ENCODE measurements at regions not wholly inside any gene's neighbourhood (a gene's known extent, or its start where the extent isn't known, plus 50 kb on each side); places are given as distances from the start of the nearest gene placed in this dataset.

DNA sequence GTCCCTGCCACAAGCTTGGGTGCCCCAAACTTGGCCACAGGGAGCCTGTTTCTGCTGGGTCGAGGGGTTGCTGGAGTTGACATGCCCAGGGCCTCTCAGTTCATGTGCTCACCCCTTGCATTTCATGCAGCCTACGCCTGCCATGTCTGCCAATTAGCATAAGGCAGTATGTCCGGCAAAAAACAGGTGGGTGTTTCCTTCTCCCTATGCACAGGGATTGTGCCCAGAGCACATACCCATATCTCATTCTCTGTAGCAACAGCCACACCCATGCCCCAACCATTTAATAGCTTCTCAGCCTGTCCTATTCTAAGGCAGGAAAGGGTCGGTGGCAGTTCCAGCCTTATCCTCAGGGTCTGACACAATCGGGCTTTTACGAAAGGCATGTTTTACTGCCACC lies 340.4 kb upstream of the ASIC2 start:
- Histone ChIP-seq H4K8ac (ENCODE audit: low read depth in 2 of 2, low read length in 2 of 2) (no peak overlapping the region), H4K91ac (ENCODE audit: insufficient read depth, low read depth, low read length) (no peak overlapping the region), H3K4me2 (ENCODE audit: low read depth, low read length) (no peak overlapping the region), H3K4ac (ENCODE audit: low read depth, low read length) (no peak overlapping the region), H3K9me3 (ENCODE audit: control insufficient read depth, insufficient read depth, low read length) (peaks cover 2% of the 10 kb centered on the region; the same call in 1 of the 2 replicates), H2BK120ac (ENCODE audit: low read depth, low read length) (no peak overlapping the region), H3K23ac (ENCODE audit: low read depth, low read length) (no peak overlapping the region), H4K20me1 (ENCODE audit: insufficient read depth, low read length) (no peaks in the 10 kb centered on the region), H3K9me1 (ENCODE audit: insufficient read depth, low read length) (no peaks in the 10 kb centered on the region), H2AK9ac (replicated peaks; ENCODE audit: low read depth, low read length, poor library complexity) (no peak overlapping the region), H3K27ac (ENCODE audit: insufficient read depth, low read length) (no peak overlapping the region), H3K14ac (replicated peaks; ENCODE audit: low read depth, low read length) (no peak overlapping the region), H2AFZ (replicated peaks; ENCODE audit: low read length, poor library complexity) (no peak overlapping the region), H2BK5ac (ENCODE audit: low read depth, low read length, poor library complexity, severe bottlenecking) (no peak overlapping the region), H2BK20ac (ENCODE audit: low read depth, low read length) (no peak overlapping the region), H3K27me3 (ENCODE audit: control insufficient read depth, insufficient read depth, low read length) (no peaks in the 10 kb centered on the region), H3K18ac (ENCODE audit: low read depth, low read length) (no peak overlapping the region), H4K5ac (ENCODE audit: low read depth, low read length) (no peak overlapping the region), H3K36me3 (ENCODE audit: control insufficient read depth, insufficient read depth, low read length) (no peaks in the 10 kb centered on the region), H3K4me1 (ENCODE audit: control insufficient read depth, insufficient read depth, low read length) (no peaks in the 10 kb centered on the region), H2AK5ac (ENCODE audit: low read depth, low read length) (no peak overlapping the region), H3K4me3 (ENCODE audit: insufficient read depth, low read depth, low read length) (no peak overlapping the region), H2BK15ac (ENCODE audit: low read depth, low read length) (no peak overlapping the region), H3K56ac (ENCODE audit: extremely low read depth, insufficient read depth, low read length) (no peak overlapping the region), H3K79me1 (ENCODE audit: low read depth in 1 of 2, low read length in 2 of 2) (no peaks in the 10 kb centered on the region), H3K9ac (ENCODE audit: low read depth, low read length) (no peak overlapping the region)
- TF ChIP-seq FOS (IDR thresholded peaks at IDR 0.05; ENCODE audit: low read depth, low read length) (no peak), SMC3 (IDR thresholded peaks at IDR 0.05; ENCODE audit: low read depth, low read length) (no peak), BHLHE40 (IDR thresholded peaks at IDR 0.05; ENCODE audit: low read depth, low read length) (no peak), MAZ (IDR thresholded peaks at IDR 0.05; ENCODE audit: borderline replicate concordance, low read depth, low read length) (no peak), RFX5 (IDR thresholded peaks at IDR 0.05; ENCODE audit: low read depth, low read length) (no peak), POLR2A (IDR thresholded peaks at IDR 0.05; ENCODE audit: low read depth, low read length) (no peak), CEBPB (IDR thresholded peaks at IDR 0.05; ENCODE audit: low read depth, low read length) (no peak), CHD1 (IDR thresholded peaks at IDR 0.05; ENCODE audit: low read depth, low read length) (no peak), RAD21 (IDR thresholded peaks at IDR 0.05; ENCODE audit: low read length) (no peak), RCOR1 (IDR thresholded peaks at IDR 0.05; ENCODE audit: insufficient replicate concordance, low read length) (no peak), MXI1 (IDR thresholded peaks at IDR 0.05; ENCODE audit: borderline replicate concordance, low read depth, low read length) (no peak), MAFK (IDR thresholded peaks at IDR 0.05; ENCODE audit: low read depth, low read length) (no peak), NFE2L2 (IDR thresholded peaks at IDR 0.05; ENCODE audit: low read depth, low read length) (no peak)
- TF ChIP-seq, protein P1, sequence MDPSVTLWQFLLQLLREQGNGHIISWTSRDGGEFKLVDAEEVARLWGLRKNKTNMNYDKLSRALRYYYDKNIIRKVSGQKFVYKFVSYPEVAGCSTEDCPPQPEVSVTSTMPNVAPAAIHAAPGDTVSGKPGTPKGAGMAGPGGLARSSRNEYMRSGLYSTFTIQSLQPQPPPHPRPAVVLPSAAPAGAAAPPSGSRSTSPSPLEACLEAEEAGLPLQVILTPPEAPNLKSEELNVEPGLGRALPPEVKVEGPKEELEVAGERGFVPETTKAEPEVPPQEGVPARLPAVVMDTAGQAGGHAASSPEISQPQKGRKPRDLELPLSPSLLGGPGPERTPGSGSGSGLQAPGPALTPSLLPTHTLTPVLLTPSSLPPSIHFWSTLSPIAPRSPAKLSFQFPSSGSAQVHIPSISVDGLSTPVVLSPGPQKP (IDR thresholded peaks at IDR 0.05; ENCODE audit: borderline replicate concordance, low read depth, low read length), result no peak
- TF ChIP-seq, protein P2, sequence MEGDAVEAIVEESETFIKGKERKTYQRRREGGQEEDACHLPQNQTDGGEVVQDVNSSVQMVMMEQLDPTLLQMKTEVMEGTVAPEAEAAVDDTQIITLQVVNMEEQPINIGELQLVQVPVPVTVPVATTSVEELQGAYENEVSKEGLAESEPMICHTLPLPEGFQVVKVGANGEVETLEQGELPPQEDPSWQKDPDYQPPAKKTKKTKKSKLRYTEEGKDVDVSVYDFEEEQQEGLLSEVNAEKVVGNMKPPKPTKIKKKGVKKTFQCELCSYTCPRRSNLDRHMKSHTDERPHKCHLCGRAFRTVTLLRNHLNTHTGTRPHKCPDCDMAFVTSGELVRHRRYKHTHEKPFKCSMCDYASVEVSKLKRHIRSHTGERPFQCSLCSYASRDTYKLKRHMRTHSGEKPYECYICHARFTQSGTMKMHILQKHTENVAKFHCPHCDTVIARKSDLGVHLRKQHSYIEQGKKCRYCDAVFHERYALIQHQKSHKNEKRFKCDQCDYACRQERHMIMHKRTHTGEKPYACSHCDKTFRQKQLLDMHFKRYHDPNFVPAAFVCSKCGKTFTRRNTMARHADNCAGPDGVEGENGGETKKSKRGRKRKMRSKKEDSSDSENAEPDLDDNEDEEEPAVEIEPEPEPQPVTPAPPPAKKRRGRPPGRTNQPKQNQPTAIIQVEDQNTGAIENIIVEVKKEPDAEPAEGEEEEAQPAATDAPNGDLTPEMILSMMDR (conservative IDR thresholded peaks at IDR 0.05; ENCODE audit: low read depth, low read length), result no peak
- TF ChIP-seq, protein P3, sequence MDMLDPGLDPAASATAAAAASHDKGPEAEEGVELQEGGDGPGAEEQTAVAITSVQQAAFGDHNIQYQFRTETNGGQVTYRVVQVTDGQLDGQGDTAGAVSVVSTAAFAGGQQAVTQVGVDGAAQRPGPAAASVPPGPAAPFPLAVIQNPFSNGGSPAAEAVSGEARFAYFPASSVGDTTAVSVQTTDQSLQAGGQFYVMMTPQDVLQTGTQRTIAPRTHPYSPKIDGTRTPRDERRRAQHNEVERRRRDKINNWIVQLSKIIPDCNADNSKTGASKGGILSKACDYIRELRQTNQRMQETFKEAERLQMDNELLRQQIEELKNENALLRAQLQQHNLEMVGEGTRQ (IDR thresholded peaks at IDR 0.05; ENCODE audit: low read depth, low read length), result no peak
- dilution Hi-C loops (cut with HindIII; ENCODE audit: low sequenced_read_pairs, unreplicated experiment) (no loop called here), intact Hi-C loops (cut with micrococcal nuclease) (no loop called here), in situ Hi-C loops (cut with MboI; ENCODE audit: low sequenced_read_pairs) (no loop called here)
- no peak for ATAC-seq (ENCODE audit: low read depth)
- no TSS peak for BruUV-seq (replicated peaks)
- WGBS, 2 experiments (ENCODE audit: extremely low coverage in 2 of 2, insufficient read length in 1 of 2), result 54% methylated on average over 4 of the region's 6 CpGs; no CpG with 5 or more reads in 1 of the 2 experiments
- DNase-seq, result no peak
- ChIA-PET CTCF (no interaction called here), POLR2A (ENCODE audit: unreplicated experiment) (no interaction called here)

Measured in IMR-90 (cell line).